IPS-NIHi7 (cell line): ENCODE measurements at regions not wholly inside any gene's neighbourhood (a gene's known extent, or its start where the extent isn't known, plus 50 kb on each side); places are given as distances from the start of the nearest gene placed in this dataset.
"Not testable (repeated sequence)": the region's sequence is repeated elsewhere in the genome, so short reads cannot be mapped to it uniquely, and the experiment has no call there.

ENCODE experiments used
- DNase-seq: peaks from one replicate; pipeline ENCODE4 v3.0.0; 2012; ENCODE audit warnings: mixed read lengths; ENCODE audit errors: extremely low spot score

GRCh38 chr16:35572186-35572585 is 2112.8 kb downstream of the TP53TG3F start:
- DNase-seq = no peak

GRCh38 chr16:35573407-35573806 is 2114.0 kb downstream of the TP53TG3F start:
- DNase-seq = no peak

GRCh38 chr16:35574011-35574410 is 2114.6 kb downstream of the TP53TG3F start:
- DNase-seq = no peak

- no peak for DNase-seq
These were observed 2115.3 kb downstream of the TP53TG3F start for GRCh38 chr16:35574454-35575431.

GRCh38 chr16:35575432-35575821 is 2116.0 kb downstream of the TP53TG3F start:
- DNase-seq = no peak

GRCh38 chr16:35585411-35585810 is 2126.0 kb downstream of the TP53TG3F start:
- no peak for DNase-seq

- DNase-seq = not testable (repeated sequence)
These were observed 2131.5 kb downstream of the TP53TG3F start for GRCh38 chr16:35590913-35591312.

GRCh38 chr16:35596467-35596866 is 2137.1 kb downstream of the TP53TG3F start:
- DNase-seq = no peak

GRCh38 chr16:35598696-35599332 is 2139.4 kb downstream of the TP53TG3F start:
- no peak for DNase-seq

GRCh38 chr16:35599429-35600160 is 2140.2 kb downstream of the TP53TG3F start:
- no peak for DNase-seq

- DNase-seq = not testable (repeated sequence)
These were observed 2140.7 kb downstream of the TP53TG3F start for GRCh38 chr16:35600161-35600555.

GRCh38 chr16:35602116-35602515 is 2142.7 kb downstream of the TP53TG3F start:
- no peak for DNase-seq

- not testable (repeated sequence) for DNase-seq
These were observed 2144.0 kb downstream of the TP53TG3F start for GRCh38 chr16:35603371-35603770.

- no peak for DNase-seq
These were observed 2146.5 kb downstream of the TP53TG3F start for GRCh38 chr16:35605921-35606320.

GRCh38 chr16:35614883-35615282 is 2155.5 kb downstream of the TP53TG3F start:
- DNase-seq = not testable (repeated sequence)

- not testable (repeated sequence) for DNase-seq
These were observed 2159.8 kb downstream of the TP53TG3F start for GRCh38 chr16:35619176-35619575.

GRCh38 chr16:35626041-35626440 is 2166.6 kb downstream of the TP53TG3F start:
- no peak for DNase-seq

GRCh38 chr16:35628976-35629375 is 2169.6 kb downstream of the TP53TG3F start:
- DNase-seq = no peak

GRCh38 chr16:35631261-35631945 is 2172.0 kb downstream of the TP53TG3F start:
- DNase-seq = no peak

GRCh38 chr16:35636480-35637230 is 2177.2 kb downstream of the TP53TG3F start:
- no peak for DNase-seq

- DNase-seq = no peak
These were observed 2178.3 kb downstream of the TP53TG3F start for GRCh38 chr16:35637683-35638082.
